Psoas muscle (tissue), 7 donors: ENCODE measurements at regions not wholly inside any gene's neighbourhood (a gene's known extent, or its start where the extent isn't known, plus 50 kb on each side); places are given as distances from the start of the nearest gene placed in this dataset.

Experiments used
- ATAC-seq, 4 donors: fragments of 200-7000 bp; cut with Tn5 transposase; one replicate each; pipeline ENCODE4 v1.9.1; 2020; ENCODE audit warnings: moderate library complexity in 3 of 4, mild to moderate bottlenecking in 2 of 4
- DNase-seq, 2 donors: peaks; one replicate each; pipeline ENCODE4 v3.0.0-alpha.2; 2020
- H3K27ac ChIP-seq: fragments of 200-600 bp; one replicate; pipeline ENCODE4 v1.8.0; 2022
- H3K27me3 ChIP-seq, 3 donors: fragments of 200-600 bp in 1 of 3; one replicate each; pipeline versions ENCODE4 v1.6.1 to v1.8.0; 2013 to 2022; ENCODE audit warnings: low read length in 2 of 3, mild to moderate bottlenecking in 2 of 3, moderate library complexity in 1 of 3; ENCODE audit not compliant: insufficient read depth in 3 of 3
- H3K36me3 ChIP-seq, 2 donors: fragments of 200-600 bp in 1 of 2; one replicate each; pipeline versions ENCODE4 v1.6.1 to v1.8.0; 2013 to 2022; ENCODE audit warnings: low read depth in 1 of 2, mild to moderate bottlenecking in 1 of 2, moderate library complexity in 1 of 2; ENCODE audit not compliant: insufficient read depth in 1 of 2
- H3K4me1 ChIP-seq: fragments of 200-600 bp; one replicate; pipeline ENCODE4 v1.8.0; 2022
- H3K4me3 ChIP-seq: fragments of 200-600 bp; one replicate; pipeline ENCODE4 v1.8.0; 2022; ENCODE audit warnings: mild to moderate bottlenecking
- H3K9me3 ChIP-seq: fragments of 200-600 bp; one replicate; pipeline ENCODE4 v1.8.0; 2022
- WGBS, 3 donors: extraction: QIAGEN DNeasy Blood & Tissue Kit; methylation state at CpG; one replicate each; pipeline versions ENCODE4 v1.1.6 to v1.1.7; 2013; 5-methylcytosine and 5-hydroxymethylcytosine counted together
- intact Hi-C, 2 donors: fragments of 100-400 bp; cut with DNase I; formaldehyde crosslinking; loops; one replicate each; pipeline versions ENCODE4 v1.11.0 to v1.14.2; 2022
- TF ChIP-seq, protein P1 (sequence below): fragments of 200-600 bp; IDR thresholded peaks from one replicate; pipeline ENCODE4 v1.8.0; 2022; ENCODE audit warnings: antibody characterized with exemption
- donor health status: healthy with polysubstance abuse.
- donor health status: DM: no; HTN: no; CAD: no; lungs with moderate emphysema.
- donor health status: Bipolar disorder and iron deficiency.
- donor health status: healthy.
- donor health status: DM: yes; HTN: yes; CAD: no.
- donor health status: DM: no; HTN: no; CAD: no.
- donor health status: DM: yes; HTN: yes; CAD: no.

DNA sequence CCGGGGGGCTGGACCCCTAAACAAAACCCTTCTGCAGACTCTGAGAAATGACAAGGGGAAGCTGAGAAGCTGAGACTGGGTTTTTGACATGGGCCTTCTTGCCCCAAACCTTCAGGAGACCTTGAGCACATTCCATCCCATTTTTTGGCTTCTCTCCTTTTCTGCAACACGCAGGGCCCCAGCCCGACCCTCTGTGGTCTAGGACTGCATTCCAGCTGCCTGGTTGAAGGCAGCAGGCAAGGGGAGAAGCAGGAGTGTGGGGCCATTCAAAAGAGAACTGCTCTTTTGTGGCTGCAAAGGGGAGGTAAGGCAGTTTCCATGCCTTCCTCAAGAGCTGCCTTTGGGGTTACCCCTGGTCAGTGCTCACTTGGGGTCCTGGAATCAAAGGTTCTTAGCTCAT is 263.0 kb downstream of the TLE3 start:
- Histone ChIP-seq H3K27me3 (no peaks in the 10 kb centered on the region), H3K9me3 (no peaks in the 10 kb centered on the region), H3K36me3 (no peaks in the 10 kb centered on the region), H3K4me1 (no peaks in the 10 kb centered on the region), H3K4me3 (no peak overlapping the region), H3K27ac (no peak overlapping the region)
- 48 to 63% (median 53%) methylated on average over 3 of the region's 3 CpGs for WGBS, 3 donors
- TF ChIP-seq, protein P1, sequence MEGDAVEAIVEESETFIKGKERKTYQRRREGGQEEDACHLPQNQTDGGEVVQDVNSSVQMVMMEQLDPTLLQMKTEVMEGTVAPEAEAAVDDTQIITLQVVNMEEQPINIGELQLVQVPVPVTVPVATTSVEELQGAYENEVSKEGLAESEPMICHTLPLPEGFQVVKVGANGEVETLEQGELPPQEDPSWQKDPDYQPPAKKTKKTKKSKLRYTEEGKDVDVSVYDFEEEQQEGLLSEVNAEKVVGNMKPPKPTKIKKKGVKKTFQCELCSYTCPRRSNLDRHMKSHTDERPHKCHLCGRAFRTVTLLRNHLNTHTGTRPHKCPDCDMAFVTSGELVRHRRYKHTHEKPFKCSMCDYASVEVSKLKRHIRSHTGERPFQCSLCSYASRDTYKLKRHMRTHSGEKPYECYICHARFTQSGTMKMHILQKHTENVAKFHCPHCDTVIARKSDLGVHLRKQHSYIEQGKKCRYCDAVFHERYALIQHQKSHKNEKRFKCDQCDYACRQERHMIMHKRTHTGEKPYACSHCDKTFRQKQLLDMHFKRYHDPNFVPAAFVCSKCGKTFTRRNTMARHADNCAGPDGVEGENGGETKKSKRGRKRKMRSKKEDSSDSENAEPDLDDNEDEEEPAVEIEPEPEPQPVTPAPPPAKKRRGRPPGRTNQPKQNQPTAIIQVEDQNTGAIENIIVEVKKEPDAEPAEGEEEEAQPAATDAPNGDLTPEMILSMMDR: no peak
- no peak for ATAC-seq
- intact Hi-C loops: no loop called here
- no peak for DNase-seq

DNA sequence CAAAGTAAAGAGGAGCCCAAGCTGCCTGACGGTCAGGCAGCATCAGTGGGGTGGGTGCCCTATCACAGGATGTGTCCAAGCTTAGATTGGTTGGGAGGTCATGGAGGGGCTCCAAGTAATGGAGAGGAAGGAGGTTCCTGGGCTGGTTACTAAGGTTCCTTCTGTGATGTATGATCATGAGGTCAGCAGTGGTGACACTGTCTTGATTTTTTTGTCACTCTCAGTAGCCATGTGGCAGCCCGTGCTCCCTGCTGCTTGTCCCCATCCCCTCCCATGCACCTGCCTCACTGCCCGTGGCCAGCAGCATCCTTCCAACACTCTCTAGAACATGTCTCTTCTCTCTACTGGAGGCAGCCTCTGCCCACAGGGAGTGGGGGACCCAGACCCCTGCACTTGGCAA is 261.7 kb downstream of the TLE3 start:
- WGBS, 3 donors: 66 to 84% (median 72%) methylated on average over 3 of the region's 3 CpGs

DNA sequence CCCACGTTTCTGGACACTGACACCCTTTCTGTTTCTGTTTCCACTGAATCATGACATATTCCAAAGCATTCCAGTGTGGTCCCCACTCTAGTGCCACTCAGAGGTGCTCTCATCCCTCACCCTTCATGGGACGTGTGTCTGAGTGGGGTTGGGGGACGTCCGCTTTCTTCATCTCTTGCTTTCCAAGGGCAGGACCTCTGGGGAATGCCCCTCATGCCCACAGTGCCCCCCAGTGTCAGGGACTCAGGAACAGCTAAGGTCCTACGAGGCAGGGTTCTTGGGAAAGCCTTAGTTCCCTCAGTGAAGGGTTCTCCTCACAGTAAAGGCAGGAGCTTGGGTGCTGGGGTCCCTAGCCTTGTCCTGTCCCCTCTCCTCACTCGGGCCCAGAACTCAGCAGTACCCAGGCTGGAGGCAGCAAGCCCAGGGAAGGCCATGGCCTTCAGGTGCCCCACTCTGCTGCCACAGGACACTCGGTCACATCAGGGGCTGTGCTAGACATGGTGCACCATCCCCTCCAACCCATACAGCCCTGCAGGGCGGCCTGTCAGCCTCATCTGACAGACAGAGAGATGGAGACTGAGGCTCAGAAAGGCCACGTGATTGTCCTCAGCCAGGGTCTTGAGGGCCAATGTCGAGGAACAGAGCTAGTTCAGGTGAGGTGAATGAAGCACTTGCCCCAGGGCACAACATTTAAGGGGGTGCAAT is 261.0 kb downstream of the TLE3 start:
- no peaks in the 10 kb centered on the region for H3K36me3 ChIP-seq
- ATAC-seq: no peak

More for the DNA sequence above, 261.7 kb downstream of the TLE3 start:
- intact Hi-C loops: no loop called here
- DNase-seq (no peak), ATAC-seq (no peak)
- Histone ChIP-seq H3K4me1 (no peaks in the 10 kb centered on the region), H3K9me3 (no peaks in the 10 kb centered on the region), H3K4me3 (no peak overlapping the region), H3K27me3 (no peaks in the 10 kb centered on the region), H3K36me3 (no peaks in the 10 kb centered on the region), H3K27ac (no peak overlapping the region)
- TF ChIP-seq, protein P1: no peak

GRCh38 chr15:69838338-69838737 is 259.4 kb downstream of the TLE3 start:
- Histone ChIP-seq H3K9me3 (no peaks in the 10 kb centered on the region), H3K27ac (no peak overlapping the region), H3K36me3 (no peaks in the 10 kb centered on the region), H3K4me3 (no peak overlapping the region), H3K27me3 (no peaks in the 10 kb centered on the region), H3K4me1 (no peaks in the 10 kb centered on the region)
- TF ChIP-seq, protein P1: no peak
- no peak for ATAC-seq
- intact Hi-C loops: no loop called here
- no peak for DNase-seq
- 63 to 81% (median 80%) methylated on average over 1 of the region's 1 CpG for WGBS, 3 donors

More for the DNA sequence above, 261.0 kb downstream of the TLE3 start:
- no peak for DNase-seq
- no peaks in the 10 kb centered on the region for H3K9me3 ChIP-seq
- TF ChIP-seq, protein P1: no peak
- H3K27me3 ChIP-seq: no peaks in the 10 kb centered on the region
- WGBS, 3 donors: 80 to 84% (median 81%) methylated on average over 10 of the region's 10 CpGs
- no peaks in the 10 kb centered on the region for H3K4me1 ChIP-seq
- H3K4me3 ChIP-seq: no peak overlapping the region
- intact Hi-C loops: no loop called here
- H3K27ac ChIP-seq: no peak overlapping the region

GRCh38 chr15:69838994-69839393 is 258.7 kb downstream of the TLE3 start:
- no peak for ATAC-seq
- intact Hi-C loops: no loop called here
- no peak overlapping the region for H3K4me3 ChIP-seq
- no peaks in the 10 kb centered on the region for H3K4me1 ChIP-seq
- DNase-seq: no peak
- no peaks in the 10 kb centered on the region for H3K36me3 ChIP-seq
- no peaks in the 10 kb centered on the region for H3K9me3 ChIP-seq
- WGBS, 3 donors: 86 to 96% (median 89%) methylated on average over 2 of the region's 2 CpGs
- H3K27me3 ChIP-seq: no peaks in the 10 kb centered on the region
- TF ChIP-seq, protein P1: no peak
- no peak overlapping the region for H3K27ac ChIP-seq
